Activated CD4-positive, CD25-positive, alpha-beta regulatory T cell treated with anti-CD3 and anti-CD28 coated beads, Interleukin-2, amount 50 U/mL, for 24 hours (primary cell): ENCODE measurements at regions not wholly inside any gene's neighbourhood (a gene's known extent, or its start where the extent isn't known, plus 50 kb on each side); places are given as distances from the start of the nearest gene placed in this dataset.
"Not testable (repeated sequence)": the region's sequence is repeated elsewhere in the genome, so short reads cannot be mapped to it uniquely, and the experiment has no call there.

ENCODE experiments used
- ATAC-seq, 2 donors: fragments of 150-1000 bp; cut with Tn5 transposase; one replicate each; pipeline ENCODE4 v1.10.0; 2021; ENCODE audit warnings: mild to moderate bottlenecking in 1 of 2, moderate library complexity in 1 of 2

DNA sequence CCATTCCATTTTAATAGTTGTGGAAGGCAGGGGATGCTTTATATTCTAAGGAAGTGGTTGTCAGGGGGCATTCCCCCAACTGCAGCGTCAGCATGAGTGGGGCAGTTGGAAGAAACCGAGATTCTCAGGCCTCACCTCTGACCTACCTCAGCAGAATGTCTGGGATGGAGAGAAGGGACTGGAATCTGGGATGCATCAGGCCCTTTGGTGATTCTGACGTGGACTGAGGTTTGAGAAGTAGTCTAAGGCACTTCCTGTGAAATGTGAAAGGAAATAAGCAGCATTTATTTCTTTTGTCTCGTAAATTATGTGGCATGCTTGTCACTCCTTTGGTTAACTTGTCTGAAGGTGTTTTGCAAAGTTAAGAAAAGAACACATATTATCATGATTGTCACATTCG, 540.7 kb upstream of the NETO1 start:
- no peak for ATAC-seq

DNA sequence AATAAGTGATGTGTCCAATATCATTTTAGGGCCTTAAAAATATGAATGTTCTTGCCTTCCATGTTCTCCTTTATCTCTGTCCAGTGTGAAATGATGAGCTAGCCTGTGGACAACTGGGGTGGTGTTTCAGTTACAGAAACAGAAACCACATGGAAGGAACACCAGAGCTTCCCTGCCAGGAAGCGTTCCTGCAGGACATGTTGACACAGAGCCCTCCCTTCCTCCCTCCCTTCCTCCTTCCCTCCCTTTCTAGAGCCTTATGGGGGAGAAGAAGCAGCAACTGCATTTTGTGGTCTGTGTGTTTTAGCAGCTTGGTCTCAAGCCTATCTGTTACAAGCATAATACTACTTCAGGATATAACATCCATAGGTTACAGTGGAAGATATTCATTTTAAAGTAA, 539.7 kb upstream of the NETO1 start:
- no peak for ATAC-seq

DNA sequence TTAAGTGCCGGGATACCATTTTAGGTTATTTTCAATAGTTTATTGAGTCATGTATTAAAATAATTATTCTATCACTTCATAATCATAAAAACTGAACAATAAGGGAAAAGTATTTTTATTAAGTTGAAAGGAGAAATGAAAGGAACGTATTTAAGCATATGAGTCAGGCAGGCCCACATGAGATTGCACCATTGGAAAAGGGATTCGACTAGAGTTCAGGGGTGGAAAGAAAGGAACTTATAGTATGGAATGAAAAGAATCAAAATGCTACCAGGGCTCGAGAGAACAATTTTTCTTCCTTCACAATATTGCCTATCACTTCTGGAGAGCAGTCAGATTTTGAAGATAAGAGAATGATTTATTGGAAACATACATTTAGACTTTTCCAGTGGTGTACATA, 516.5 kb upstream of the NETO1 start:
- no peak for ATAC-seq

DNA sequence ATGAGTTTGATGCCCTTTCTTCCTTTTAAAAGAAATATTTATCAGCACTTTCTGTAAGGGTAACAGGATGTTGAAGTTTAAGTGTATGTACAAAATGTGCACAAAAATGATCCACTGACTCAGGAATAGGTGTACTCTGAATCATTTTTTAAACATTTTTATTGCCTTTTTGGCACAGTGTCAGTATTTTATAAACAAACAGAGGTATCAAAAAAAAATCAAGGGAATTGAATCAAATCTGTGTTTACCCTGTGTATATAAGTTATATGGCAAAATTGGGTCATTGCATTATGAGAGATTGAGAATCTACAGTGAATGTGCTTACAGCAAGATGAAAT, 513.9 kb upstream of the NETO1 start:
- ATAC-seq: no peak

DNA sequence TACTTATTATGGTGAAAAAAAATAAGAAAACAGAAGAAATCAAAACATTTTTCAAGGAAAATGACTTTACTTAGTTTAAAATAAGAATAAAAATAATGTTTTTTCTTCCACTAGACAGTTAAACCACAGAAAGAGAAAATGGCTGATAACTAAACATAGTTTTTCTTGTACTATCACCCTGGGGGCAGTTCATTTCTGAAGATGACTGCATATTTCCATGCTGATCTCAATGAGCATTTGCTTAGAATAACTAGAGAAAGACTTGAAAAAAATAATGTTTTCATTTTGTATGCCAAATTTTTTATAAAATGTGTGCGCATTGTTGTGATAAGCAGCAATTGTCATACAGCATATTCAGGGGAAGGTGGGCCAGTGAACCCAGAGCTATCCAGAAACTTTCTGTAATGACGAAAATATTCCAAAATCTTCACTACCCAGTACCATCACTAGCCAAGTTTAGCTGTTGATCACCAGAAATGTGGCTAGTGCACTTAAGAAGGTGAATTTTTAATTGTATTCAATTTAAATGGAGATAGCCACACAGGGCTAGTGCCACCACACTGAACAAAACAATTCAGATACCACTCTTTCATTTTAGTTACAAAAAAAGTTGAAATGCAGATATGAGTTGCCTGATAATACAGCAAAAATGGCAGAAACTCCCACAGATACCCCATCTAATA, 513.4 kb upstream of the NETO1 start:
- ATAC-seq: no peak

DNA sequence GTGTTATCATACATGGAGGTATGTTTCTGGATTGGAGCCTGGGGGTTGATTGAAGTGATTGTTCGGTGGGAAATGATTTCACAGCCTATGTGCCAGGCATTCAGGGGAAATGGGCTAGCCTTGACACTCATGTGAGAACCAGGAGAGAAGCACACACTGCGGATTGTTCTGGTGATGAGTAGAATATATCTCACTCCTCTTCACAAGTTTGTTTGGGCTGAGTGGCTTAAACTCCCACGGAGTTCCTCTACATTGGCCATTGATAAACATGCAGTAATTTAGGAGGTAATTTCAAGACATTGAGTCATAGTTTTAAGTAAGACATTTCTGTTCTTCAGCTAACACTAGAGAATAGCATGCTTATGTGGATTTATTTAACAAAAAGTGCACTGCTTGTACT, 498.9 kb upstream of the NETO1 start:
- no peak for ATAC-seq

DNA sequence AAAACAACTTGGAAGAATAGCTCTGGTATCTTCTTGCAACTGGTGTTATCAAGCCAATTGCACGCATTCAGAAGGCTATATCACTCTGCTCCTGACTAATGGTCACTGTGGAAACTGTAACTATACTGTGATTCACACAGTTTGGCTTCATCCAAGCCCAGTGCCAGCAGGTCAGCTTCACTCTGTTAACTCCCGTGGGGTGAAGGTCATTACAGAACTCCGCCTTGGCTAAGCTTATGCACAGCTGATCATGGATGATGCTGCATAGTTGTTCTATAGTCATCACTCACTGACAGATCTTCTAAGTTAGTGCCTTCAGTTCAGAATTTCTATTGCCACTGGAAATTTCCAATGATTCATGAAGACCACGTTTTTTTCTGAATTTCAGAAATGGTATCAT, 497.2 kb upstream of the NETO1 start:
- no peak for ATAC-seq

DNA sequence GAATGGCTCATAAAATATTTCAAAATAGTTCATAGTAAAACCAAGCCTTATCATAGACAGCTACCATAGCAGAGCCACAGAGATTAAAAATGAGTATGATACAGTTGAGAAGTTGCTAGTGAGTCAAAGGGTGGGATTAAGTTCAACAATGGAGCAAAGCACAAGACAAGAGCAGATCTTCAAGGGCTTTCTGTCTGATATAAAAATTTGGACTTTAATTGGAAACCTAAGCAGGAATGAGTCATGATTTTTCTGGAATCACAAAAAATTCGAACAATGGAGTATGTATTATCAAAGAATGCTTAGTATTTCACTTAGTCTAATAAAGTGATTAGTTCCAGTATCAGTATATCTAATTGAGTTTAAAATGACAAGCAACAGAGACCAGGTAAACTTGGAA, 487.3 kb upstream of the NETO1 start:
- no peak for ATAC-seq

DNA sequence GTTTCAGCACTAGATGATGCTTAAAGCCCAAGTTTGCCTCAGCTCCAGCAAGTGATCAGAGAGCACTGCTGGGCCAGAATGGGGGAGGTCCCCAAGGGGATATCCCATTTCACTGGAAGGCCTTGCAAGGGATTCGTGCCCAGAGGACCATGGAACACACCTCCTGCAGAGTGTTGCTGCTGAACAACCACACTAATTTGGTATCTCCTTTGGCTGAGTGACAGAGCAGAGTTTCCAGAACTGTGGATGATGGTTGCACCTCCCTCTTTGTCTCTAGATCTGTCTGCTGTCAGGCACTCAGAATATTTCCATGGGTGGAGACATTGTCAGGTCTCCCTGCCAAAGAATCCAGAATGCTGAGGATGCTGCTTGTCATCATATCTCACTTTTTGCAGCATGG, 484.8 kb upstream of the NETO1 start:
- ATAC-seq: no peak

DNA sequence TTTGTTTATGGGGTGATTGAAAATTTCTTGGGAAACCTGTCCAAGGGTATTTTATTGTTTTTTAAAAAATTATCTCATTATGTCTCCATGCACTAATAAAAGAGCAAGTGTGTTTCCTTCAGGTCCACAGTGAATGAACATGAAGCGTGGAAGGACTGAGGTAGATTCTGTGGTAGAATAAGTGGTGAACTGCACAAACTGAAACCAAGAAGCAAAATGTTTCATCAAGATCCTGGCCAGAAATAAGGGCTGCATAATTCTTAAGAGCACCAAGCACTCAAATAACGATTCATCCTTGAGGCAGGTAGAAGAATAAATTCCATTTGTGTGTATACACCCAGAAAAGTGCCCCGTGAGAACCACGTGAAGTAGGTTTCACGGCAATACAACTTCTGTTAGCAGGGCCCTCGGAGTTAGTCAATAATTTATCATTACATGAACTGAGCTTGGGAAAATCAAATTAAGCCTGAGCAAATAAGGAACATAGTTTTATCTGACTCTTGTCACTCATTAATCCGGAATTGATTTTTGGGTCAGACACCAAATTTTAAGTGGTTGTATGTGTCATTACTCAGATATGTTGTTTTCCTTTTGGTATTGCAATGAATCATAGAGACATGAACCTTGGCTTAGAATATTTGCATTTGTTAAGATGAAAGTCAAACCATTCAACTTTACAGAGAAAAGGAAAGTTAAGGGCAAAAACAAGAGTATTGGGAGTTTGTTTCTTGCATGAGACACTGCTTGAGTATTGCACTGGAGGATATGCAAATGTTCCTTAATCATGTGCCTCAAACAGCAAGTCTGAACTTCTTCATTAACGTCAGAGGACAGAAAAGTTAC, 472.6 kb upstream of the NETO1 start:
- ATAC-seq: no peak

DNA sequence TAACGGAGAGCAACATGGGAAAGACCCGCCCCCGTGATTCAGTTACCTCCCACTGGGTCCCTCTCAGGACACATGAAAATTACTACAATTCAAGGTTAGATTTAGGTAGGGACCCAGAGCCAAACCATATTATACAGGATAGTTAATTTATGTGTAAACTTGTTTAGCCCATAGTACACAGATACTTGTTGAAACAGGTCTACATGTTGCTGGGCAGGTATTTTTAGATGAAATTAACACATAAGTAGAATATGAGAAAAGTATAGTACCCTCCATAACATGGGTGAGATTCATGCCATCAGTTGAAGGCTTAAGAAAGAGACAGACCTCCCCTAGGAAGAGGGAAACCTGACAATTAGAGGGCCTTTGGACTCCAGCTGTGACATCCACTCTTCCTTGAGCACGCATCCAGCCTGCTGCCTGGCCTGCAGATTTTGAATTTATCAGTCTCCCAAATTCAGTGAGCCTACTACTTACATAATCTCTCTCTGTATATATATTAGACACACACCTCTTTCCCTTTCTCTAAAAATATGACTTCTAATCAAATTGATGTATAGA, 463.5 kb upstream of the NETO1 start:
- no peak for ATAC-seq

DNA sequence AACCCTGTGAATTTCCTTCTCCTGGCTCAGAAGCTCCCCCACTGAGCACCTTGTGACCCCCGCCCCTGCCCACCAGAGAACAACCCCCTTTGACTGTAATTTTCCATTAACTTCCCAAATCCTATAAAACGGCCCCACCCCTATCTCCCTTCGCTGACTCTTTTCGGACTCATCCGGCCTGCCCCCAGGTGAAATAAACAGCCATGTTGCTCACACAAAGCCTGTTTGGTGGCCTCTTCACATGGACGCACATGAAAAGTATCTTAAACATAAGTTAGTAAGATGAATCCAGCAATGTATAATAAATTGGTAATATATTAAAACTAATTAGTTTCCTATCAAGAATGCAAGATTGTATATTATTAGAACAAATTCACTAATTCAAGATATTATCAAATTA, 462.3 kb upstream of the NETO1 start:
- ATAC-seq: not testable (repeated sequence)

DNA sequence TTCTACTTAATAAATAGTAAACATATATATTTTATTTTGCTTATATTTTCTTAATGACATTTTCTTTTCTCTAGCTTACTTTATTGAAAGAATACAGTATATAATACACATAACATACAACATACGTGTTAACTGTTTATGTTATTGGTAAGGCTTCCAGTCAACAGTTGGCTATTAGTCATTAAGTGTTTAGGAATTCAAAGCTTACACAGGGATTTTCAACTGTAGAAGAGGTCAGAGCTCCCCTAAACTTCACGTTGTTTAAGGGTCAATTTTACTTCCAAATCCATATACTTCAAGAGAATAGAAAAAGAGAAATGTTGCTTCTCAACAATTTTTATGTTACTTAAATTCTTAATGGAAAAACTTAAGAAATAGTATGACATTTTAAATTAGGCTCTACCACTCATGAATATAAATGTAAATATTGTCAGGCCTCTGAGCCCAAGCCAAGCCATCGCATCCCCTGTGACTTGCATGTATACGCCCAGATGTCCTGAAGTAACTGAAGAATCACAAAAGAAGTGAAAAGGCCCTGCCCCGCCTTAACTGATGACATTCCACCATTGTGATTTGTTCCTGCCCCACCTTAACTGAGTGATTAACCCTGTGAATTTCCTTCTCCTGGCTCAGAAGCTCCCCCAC, 456.5 kb upstream of the NETO1 start:
- ATAC-seq: not testable (repeated sequence)

DNA sequence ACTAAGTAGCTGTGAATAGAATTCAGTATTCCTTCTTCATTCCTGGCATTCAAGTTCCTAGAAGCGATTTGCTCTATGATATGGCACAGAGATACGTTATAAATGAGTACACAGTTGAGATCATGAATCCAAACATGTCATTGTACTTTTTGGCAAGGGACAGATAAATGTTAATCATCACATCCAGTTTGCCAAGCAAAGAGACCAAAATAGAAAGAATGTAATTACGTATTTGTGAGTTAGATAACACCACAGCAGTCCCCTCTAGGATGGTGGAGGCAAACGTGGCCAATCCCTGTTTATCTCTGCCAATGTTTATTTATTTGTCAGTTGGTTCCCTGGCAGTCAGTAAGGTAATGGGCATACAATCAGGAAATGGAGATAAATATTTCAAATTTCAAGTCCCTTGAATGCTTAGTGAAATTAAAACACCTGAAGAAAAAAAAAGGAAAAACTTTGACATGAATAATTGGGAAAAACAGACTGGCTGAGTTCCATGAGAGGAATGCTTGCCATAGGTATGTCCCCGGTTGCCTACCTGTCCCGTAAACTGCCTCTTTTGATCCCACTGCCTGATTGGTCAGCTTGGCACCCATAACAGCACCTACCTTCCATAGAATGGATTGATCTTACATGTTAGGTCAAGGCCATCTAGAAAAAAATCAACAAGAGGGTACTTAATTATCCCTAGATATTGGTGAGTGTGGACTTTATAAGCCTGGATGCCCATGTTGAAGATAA, 451.1 kb upstream of the NETO1 start:
- ATAC-seq: no peak

DNA sequence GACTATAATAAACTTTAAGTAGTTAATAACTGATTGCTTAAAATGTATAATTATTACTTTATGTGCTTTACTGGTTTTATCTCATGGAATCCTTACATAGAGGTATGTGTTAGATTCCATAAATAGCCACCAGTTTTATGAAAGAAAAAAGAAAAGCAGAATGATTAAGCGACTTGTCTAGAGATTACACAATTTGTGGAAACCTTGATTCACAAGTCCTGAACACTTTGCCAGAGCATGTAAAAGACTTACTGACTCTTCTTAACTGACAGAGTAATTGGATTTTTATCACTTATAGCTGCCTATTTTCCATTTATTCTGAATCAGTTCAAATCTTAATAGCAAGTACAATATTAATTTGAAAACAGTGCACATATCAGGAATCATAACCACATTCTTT, 448.7 kb upstream of the NETO1 start:
- ATAC-seq: no peak

DNA sequence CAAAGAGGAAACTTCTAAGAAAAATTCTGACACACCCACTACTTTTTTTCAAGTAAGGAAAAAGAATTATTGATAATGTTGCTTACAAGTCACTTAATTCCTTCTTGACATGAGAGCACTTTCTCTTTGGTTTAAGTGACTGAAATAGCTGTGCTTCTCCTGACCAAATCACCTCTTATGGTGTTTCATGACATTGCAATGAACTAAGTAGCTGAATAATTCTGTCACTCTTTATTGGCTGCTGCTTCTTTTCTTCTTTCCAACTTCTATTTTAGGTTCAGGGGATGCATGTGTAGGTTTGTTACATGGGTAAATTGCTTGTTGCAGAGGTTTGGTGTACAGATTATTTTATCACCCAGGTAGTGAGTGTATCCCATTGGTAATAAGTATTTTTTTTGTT, 447.6 kb upstream of the NETO1 start:
- ATAC-seq: no peak

DNA sequence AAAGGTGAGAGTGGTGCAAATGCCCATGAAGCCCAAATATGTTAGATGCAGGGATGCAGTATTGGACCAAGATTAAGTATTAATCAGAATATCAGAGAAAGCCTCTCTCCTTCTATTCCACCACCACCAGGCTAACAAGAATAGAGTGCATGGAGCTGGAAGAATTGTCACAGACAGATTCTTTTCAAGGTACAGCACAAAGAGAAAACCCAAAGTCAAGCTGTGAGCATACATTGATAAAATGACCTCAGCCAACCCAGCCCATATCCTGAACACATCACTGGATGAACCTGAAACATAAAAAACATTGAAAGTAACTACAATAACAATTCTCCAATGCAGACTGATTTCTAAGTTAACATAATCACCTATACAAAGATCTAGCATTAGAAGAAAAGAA, 445.7 kb upstream of the NETO1 start:
- ATAC-seq: no peak

DNA sequence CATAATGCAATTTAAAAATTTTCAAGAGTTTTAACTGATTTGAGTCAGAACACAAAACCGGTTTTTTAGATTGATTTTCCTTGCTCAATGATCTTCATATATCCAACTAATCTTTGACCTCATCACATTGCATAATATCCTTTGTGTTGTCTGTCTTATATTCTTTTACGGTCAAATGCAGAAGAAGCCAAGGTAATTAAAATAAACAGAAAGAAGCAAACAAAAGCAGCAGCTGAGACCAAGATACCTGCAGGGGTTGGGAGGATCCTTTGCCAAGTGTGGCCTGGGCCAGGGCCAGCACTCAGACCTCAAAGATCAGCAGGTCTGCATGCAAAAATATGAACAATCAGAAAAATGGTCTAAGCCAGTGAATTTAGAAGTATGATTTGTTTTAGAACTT, 428.9 kb upstream of the NETO1 start:
- no peak for ATAC-seq

DNA sequence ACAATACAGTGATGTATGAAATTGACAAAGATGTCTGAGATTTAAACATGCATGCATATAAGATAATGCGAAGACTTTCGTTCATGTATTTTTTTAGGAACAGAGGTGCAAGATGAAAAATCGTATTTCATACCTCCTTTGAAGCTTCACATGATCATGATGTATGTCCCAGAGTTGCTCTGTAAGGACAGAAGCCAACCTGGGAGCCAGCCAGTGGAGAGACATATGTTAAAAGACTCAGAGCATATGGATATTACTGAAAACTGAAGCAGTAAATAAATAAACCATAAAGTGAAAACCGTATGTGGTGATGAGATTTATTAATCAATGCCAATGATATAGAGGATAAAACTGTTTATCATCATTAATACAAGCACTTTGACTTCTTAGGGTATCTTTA, 424.4 kb upstream of the NETO1 start:
- no peak for ATAC-seq

DNA sequence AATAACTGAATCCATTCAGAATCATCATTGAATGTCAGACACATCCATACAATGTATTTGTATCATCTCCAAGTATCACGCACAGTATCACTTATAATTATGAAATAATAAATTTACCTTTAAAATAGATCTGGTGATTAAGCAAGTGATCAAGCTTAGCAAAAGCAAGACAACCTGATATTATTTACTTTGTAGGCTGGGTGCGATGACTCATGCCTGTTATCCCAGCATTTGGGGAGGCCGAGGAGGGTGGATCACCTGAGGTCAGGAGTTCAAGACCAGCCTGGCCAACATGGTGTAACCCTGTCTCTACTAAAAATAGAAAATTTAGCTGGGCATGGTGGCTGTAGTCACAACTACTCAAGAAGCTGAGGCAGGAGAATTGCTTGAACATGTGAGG, 421.0 kb upstream of the NETO1 start:
- ATAC-seq: no peak

DNA sequence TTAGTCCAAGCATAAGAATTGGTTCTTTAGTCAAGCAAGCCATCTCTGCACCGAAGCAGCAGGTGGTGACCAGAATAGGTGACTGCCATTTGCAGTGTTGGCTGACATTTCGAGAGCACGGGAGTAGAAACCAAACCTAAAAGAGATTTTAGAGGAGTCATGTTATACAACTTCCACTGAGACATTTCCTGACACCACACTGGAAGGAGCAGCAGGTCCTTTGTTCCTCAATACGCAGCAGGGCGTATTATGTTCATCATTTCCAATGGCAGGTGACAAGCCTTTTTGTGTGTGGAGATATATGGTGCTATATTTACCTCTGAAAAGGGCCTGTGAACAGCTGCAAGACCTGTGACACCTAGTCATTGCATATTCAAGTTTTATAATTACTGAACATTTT, 418.8 kb upstream of the NETO1 start:
- ATAC-seq: no peak

DNA sequence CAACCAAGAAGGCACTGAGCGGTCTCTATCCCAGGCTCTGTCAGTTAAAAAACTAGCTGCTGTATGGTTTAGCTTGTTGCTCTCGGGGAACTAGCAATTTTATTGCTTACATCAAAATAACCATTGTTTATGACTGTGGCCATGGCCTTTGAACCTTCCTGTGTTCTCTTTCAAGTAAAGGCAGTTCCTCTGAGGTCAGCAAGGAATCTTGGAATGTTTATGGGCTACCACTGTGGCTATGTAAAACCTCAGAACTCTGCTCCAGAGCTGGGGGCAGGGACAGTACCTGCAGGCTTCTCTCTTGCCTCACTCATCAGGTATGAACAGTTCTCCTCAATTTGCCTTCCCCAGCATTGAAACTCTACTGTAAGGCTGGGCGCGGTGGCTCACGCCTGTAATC, 416.0 kb upstream of the NETO1 start:
- ATAC-seq: no peak

DNA sequence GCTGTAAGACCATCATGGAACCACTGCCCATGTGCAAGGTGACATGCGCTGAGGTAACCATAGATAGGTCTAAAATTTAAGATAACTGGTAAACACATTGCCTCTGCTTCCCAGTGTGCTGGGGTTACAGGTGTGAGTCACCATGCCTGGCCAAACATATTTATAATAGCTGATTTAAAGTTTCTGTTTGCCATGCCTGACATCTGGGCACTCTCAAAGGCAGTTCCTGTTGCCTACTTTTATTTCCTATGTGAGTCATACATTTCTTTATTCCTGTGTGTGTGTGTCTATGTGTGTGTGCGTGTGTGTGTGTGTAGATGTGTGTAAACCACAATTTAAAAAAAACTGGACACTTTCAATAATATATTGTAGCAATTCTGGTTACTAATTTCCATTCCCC, 415.2 kb upstream of the NETO1 start:
- no peak for ATAC-seq
